IMR-90 (cell line): ENCODE measurements at regions not wholly inside any gene's neighbourhood (a gene's known extent, or its start where the extent isn't known, plus 50 kb on each side); places are given as distances from the start of the nearest gene placed in this dataset.

Experiments used
- ATAC-seq: fragments of 200-7000 bp; cut with Tn5 transposase; 2 replicates; pipeline ENCODE4 v1.9.1; 2020; ENCODE audit warnings: low read depth, mild to moderate bottlenecking, moderate library complexity
- BruUV-seq: library from RNA; stranded (reverse); fragments of 400-500 nt; replicated peaks from 2 replicates; lab custom pipeline; 2021; lab: Mats Ljungman, UMichigan
- CTCF ChIA-PET: fragments of 300-600 bp; formaldehyde crosslinking; extraction: SDS; loops from one replicate; lab custom pipeline; 2021; ENCODE audit warnings: antibody characterized with exemption; lab: Yijun Ruan, JAX
- POLR2A ChIA-PET: fragments of 300-600 bp; sonication (Branson Sonifier 250); formaldehyde crosslinking; loops from one replicate; lab custom pipeline; 2022; ENCODE audit warnings: antibody characterized with exemption; ENCODE audit not compliant: unreplicated experiment; lab: Charles Lee
- DNase-seq: peaks from one replicate; pipeline ENCODE4 v3.0.0; 2013
- H2AFZ ChIP-seq: replicated peaks from 2 replicates; pipeline ENCODE3; 2013; ENCODE audit warnings: low read length, mild to moderate bottlenecking; ENCODE audit not compliant: poor library complexity
- H2AK5ac ChIP-seq: 2 replicates; pipeline ENCODE4 v1.6.1; 2013; ENCODE audit warnings: low read depth, low read length, inconsistent platforms
- H2AK9ac ChIP-seq: replicated peaks from 2 replicates; pipeline ENCODE3; 2013; ENCODE audit warnings: mild to moderate bottlenecking, low read depth, low read length, moderate library complexity; ENCODE audit not compliant: poor library complexity
- H2BK120ac ChIP-seq: 2 replicates; pipeline ENCODE4 v1.6.1; 2013; ENCODE audit warnings: low read depth, low read length, inconsistent platforms
- H2BK15ac ChIP-seq: 3 replicates; pipeline ENCODE4 v1.6.1; 2013; ENCODE audit warnings: low read depth, low read length, inconsistent platforms
- H2BK20ac ChIP-seq: 2 replicates; pipeline ENCODE4 v1.6.1; 2013; ENCODE audit warnings: low read depth, mild to moderate bottlenecking, inconsistent platforms, low read length, moderate library complexity
- H2BK5ac ChIP-seq: 2 replicates; pipeline ENCODE4 v1.6.1; 2013; ENCODE audit warnings: mild to moderate bottlenecking, low read depth, low read length, inconsistent platforms; ENCODE audit not compliant: poor library complexity, severe bottlenecking
- H3K14ac ChIP-seq: replicated peaks from 2 replicates; pipeline ENCODE4 v1.6.1; 2013; ENCODE audit warnings: low read depth, low read length, inconsistent platforms
- H3K18ac ChIP-seq: 2 replicates; pipeline ENCODE4 v1.6.1; 2013; ENCODE audit warnings: low read depth, low read length, control low read depth
- H3K23ac ChIP-seq: 2 replicates; pipeline ENCODE4 v1.6.1; 2013; ENCODE audit warnings: low read depth, low read length, inconsistent platforms
- H3K27ac ChIP-seq: 2 replicates; pipeline ENCODE4 v1.5.1; 2013; ENCODE audit warnings: mild to moderate bottlenecking, control low read depth, low read length; ENCODE audit not compliant: insufficient read depth
- H3K27me3 ChIP-seq: 2 replicates; pipeline ENCODE4 v1.6.1; 2013; ENCODE audit warnings: low read length; ENCODE audit not compliant: control insufficient read depth, insufficient read depth
- H3K36me3 ChIP-seq: 2 replicates; pipeline ENCODE4 v1.6.1; 2013; ENCODE audit warnings: low read length, mixed read lengths; ENCODE audit not compliant: control insufficient read depth, insufficient read depth
- H3K4ac ChIP-seq: 2 replicates; pipeline ENCODE4 v1.6.1; 2013; ENCODE audit warnings: low read depth, low read length, inconsistent platforms
- H3K4me1 ChIP-seq: 2 replicates; pipeline ENCODE4 v1.6.1; 2013; ENCODE audit warnings: low read length, mixed read lengths; ENCODE audit not compliant: control insufficient read depth, insufficient read depth
- H3K4me2 ChIP-seq: 2 replicates; pipeline ENCODE4 v1.6.1; 2013; ENCODE audit warnings: low read depth, mild to moderate bottlenecking, control low read depth, low read length, moderate library complexity
- H3K4me3 ChIP-seq: 2 replicates; pipeline ENCODE4 v1.5.1; 2013; ENCODE audit warnings: low read depth, mild to moderate bottlenecking, control low read depth, low read length, moderate library complexity; ENCODE audit not compliant: insufficient read depth
- H3K56ac ChIP-seq: 2 replicates; pipeline ENCODE4 v1.6.1; 2013; ENCODE audit warnings: low read length, inconsistent platforms; ENCODE audit not compliant: insufficient read depth; ENCODE audit errors: extremely low read depth
- H3K79me1 ChIP-seq, 2 experiments: 2 replicates each; pipeline ENCODE4 v1.6.1; 2013; ENCODE audit warnings: low read length in 2 of 2, inconsistent platforms in 1 of 2, low read depth in 1 of 2
- H3K9ac ChIP-seq: 2 replicates; pipeline ENCODE4 v1.6.1; 2013; ENCODE audit warnings: low read depth, low read length, control low read depth
- H3K9me1 ChIP-seq: 2 replicates; pipeline ENCODE4 v1.6.1; 2013; ENCODE audit warnings: low read length, inconsistent platforms; ENCODE audit not compliant: insufficient read depth
- H3K9me3 ChIP-seq: 2 replicates; pipeline ENCODE4 v1.6.1; 2013; ENCODE audit warnings: low read length; ENCODE audit not compliant: control insufficient read depth, insufficient read depth
- H4K20me1 ChIP-seq: 2 replicates; pipeline ENCODE4 v1.6.1; 2013; ENCODE audit warnings: low read length, inconsistent platforms; ENCODE audit not compliant: insufficient read depth
- H4K5ac ChIP-seq: 2 replicates; pipeline ENCODE4 v1.6.1; 2013; ENCODE audit warnings: mild to moderate bottlenecking, low read depth, low read length, control low read depth
- H4K8ac ChIP-seq, 2 experiments: 2 replicates each; pipeline ENCODE4 v1.6.1; 2013; ENCODE audit warnings: low read depth in 2 of 2, low read length in 2 of 2, control low read depth in 1 of 2, inconsistent platforms in 1 of 2
- H4K91ac ChIP-seq: 2 replicates; pipeline ENCODE4 v1.6.1; 2013; ENCODE audit warnings: low read depth, low read length, inconsistent platforms; ENCODE audit not compliant: insufficient read depth
- BHLHE40 ChIP-seq: fragments of 150-350 bp; IDR thresholded peaks from 2 replicates; pipeline ENCODE4 v1.6.1; 2016; ENCODE audit warnings: mild to moderate bottlenecking, low read depth, low read length
- CEBPB ChIP-seq: IDR thresholded peaks from 2 replicates; pipeline ENCODE4 v1.6.1; 2012; ENCODE audit warnings: low read depth, low read length, improper control_type of control experiment
- CHD1 ChIP-seq: IDR thresholded peaks from 2 replicates; pipeline ENCODE4 v1.6.1; 2012; ENCODE audit warnings: low read depth, low read length, improper control_type of control experiment
- FOS ChIP-seq: fragments of 150-350 bp; IDR thresholded peaks from 2 replicates; pipeline ENCODE4 v1.6.1; 2016; ENCODE audit warnings: low read depth, low read length
- MAFK ChIP-seq: IDR thresholded peaks from 2 replicates; pipeline ENCODE4 v1.6.1; 2012; ENCODE audit warnings: low read depth, low read length, improper control_type of control experiment
- MAZ ChIP-seq: IDR thresholded peaks from 2 replicates; pipeline ENCODE4 v1.6.1; 2012; ENCODE audit warnings: low read depth, mild to moderate bottlenecking, low read length, improper control_type of control experiment, moderate library complexity, borderline replicate concordance
- MXI1 ChIP-seq: IDR thresholded peaks from 2 replicates; pipeline ENCODE4 v1.6.1; 2012; ENCODE audit warnings: low read depth, mild to moderate bottlenecking, low read length, moderate library complexity, borderline replicate concordance
- NFE2L2 ChIP-seq: fragments of 150-350 bp; IDR thresholded peaks from 2 replicates; pipeline ENCODE4 v1.6.1; 2016; ENCODE audit warnings: low read depth, mild to moderate bottlenecking, low read length
- POLR2A ChIP-seq: IDR thresholded peaks from 2 replicates; pipeline ENCODE4 v1.6.1; 2012; ENCODE audit warnings: mild to moderate bottlenecking, low read depth, low read length
- RAD21 ChIP-seq: IDR thresholded peaks from 2 replicates; pipeline ENCODE4 v1.6.1; 2012; ENCODE audit warnings: low read length, improper control_type of control experiment
- RFX5 ChIP-seq: IDR thresholded peaks from 2 replicates; pipeline ENCODE4 v1.8.0; 2012; ENCODE audit warnings: low read depth, mild to moderate bottlenecking, low read length, moderate library complexity
- SMC3 ChIP-seq: fragments of 150-350 bp; IDR thresholded peaks from 2 replicates; pipeline ENCODE4 v1.6.1; 2016; ENCODE audit warnings: low read depth, mild to moderate bottlenecking, antibody characterized with exemption, low read length, moderate library complexity
- dilution Hi-C: fragments of 300-500 bp; cut with HindIII; formaldehyde crosslinking; loops from one replicate; pipeline ENCODE4 v1.14.3; 2018; ENCODE audit warnings: low sequenced_read_pairs; ENCODE audit not compliant: unreplicated experiment
- in situ Hi-C: fragments of 300-500 bp; cut with MboI; formaldehyde crosslinking; loops from 3 replicates; pipeline ENCODE4 v1.14.3; 2019; ENCODE audit warnings: low sequenced_read_pairs, inconsistent platforms, mixed read lengths
- intact Hi-C: fragments of 100-400 bp; cut with micrococcal nuclease; formaldehyde crosslinking; loops from 2 replicates; pipeline ENCODE4 v1.10.0; 2022
- TF ChIP-seq, protein P1 (sequence below): fragments of 150-350 bp; IDR thresholded peaks from 2 replicates; pipeline ENCODE4 v1.6.1; 2016; ENCODE audit warnings: low read depth, mild to moderate bottlenecking, low read length, moderate library complexity, borderline replicate concordance
- TF ChIP-seq, protein P2 (sequence below): conservative IDR thresholded peaks from 2 replicates; pipeline ENCODE4 v1.5.1; 2012; ENCODE audit warnings: mild to moderate bottlenecking, low read depth, low read length, improper control_type of control experiment

- H3K18ac ChIP-seq: no peak overlapping the region
- H3K9me1 ChIP-seq: no peaks in the 10 kb centered on the region
- H3K4me3 ChIP-seq: no peak overlapping the region
- no TSS peak for BruUV-seq
- H2AK5ac ChIP-seq: no peak overlapping the region
- H4K91ac ChIP-seq: no peak overlapping the region
- no peak overlapping the region for H4K8ac ChIP-seq
- no peak overlapping the region for H2BK120ac ChIP-seq
- H2AK9ac ChIP-seq: no peak overlapping the region
- H2BK5ac ChIP-seq: no peak overlapping the region
- ATAC-seq (no peak), DNase-seq (no peak)
- H3K9me3 ChIP-seq: no peaks in the 10 kb centered on the region; the same call in none of the 2 replicates
- in situ Hi-C loops: no loop called here
- no peak overlapping the region for H2AFZ ChIP-seq
- no peak overlapping the region for H3K9ac ChIP-seq
- CTCF ChIA-PET: no interaction called here
- TF ChIP-seq RFX5: no peak
- no peak for TF ChIP-seq FOS
- TF ChIP-seq, protein P1, sequence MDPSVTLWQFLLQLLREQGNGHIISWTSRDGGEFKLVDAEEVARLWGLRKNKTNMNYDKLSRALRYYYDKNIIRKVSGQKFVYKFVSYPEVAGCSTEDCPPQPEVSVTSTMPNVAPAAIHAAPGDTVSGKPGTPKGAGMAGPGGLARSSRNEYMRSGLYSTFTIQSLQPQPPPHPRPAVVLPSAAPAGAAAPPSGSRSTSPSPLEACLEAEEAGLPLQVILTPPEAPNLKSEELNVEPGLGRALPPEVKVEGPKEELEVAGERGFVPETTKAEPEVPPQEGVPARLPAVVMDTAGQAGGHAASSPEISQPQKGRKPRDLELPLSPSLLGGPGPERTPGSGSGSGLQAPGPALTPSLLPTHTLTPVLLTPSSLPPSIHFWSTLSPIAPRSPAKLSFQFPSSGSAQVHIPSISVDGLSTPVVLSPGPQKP: no peak
- no peak for TF ChIP-seq SMC3
- no peak for TF ChIP-seq CHD1
- no peak for TF ChIP-seq MAFK
- TF ChIP-seq RAD21: no peak
- TF ChIP-seq POLR2A: no peak
- no peak for TF ChIP-seq MXI1
- no peak for TF ChIP-seq MAZ
- no peak for TF ChIP-seq BHLHE40
- TF ChIP-seq NFE2L2: no peak
- TF ChIP-seq, protein P2, sequence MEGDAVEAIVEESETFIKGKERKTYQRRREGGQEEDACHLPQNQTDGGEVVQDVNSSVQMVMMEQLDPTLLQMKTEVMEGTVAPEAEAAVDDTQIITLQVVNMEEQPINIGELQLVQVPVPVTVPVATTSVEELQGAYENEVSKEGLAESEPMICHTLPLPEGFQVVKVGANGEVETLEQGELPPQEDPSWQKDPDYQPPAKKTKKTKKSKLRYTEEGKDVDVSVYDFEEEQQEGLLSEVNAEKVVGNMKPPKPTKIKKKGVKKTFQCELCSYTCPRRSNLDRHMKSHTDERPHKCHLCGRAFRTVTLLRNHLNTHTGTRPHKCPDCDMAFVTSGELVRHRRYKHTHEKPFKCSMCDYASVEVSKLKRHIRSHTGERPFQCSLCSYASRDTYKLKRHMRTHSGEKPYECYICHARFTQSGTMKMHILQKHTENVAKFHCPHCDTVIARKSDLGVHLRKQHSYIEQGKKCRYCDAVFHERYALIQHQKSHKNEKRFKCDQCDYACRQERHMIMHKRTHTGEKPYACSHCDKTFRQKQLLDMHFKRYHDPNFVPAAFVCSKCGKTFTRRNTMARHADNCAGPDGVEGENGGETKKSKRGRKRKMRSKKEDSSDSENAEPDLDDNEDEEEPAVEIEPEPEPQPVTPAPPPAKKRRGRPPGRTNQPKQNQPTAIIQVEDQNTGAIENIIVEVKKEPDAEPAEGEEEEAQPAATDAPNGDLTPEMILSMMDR: no peak
- no peak for TF ChIP-seq CEBPB
- no peaks in the 10 kb centered on the region for H3K27me3 ChIP-seq
- H3K4me2 ChIP-seq: no peak overlapping the region
- H2BK15ac ChIP-seq: no peak overlapping the region
- no peak overlapping the region for H4K5ac ChIP-seq
- H3K14ac ChIP-seq: no peak overlapping the region
- no peak overlapping the region for H3K4ac ChIP-seq
- no peaks in the 10 kb centered on the region for H3K4me1 ChIP-seq
- no peaks in the 10 kb centered on the region for H3K79me1 ChIP-seq
- H3K23ac ChIP-seq: no peak overlapping the region
- no peak overlapping the region for H3K27ac ChIP-seq
- no peak overlapping the region for H2BK20ac ChIP-seq
- POLR2A ChIA-PET: no interaction called here
- H3K36me3 ChIP-seq: no peaks in the 10 kb centered on the region
- no peaks in the 10 kb centered on the region for H4K20me1 ChIP-seq
- intact Hi-C loops: no loop called here
- H3K56ac ChIP-seq: no peak overlapping the region
- dilution Hi-C loops: no loop called here
Observed at GRCh38 chr4:59455751-59456150, 1744.4 kb upstream of the ADGRL3 start.
